Cardiac muscle cell (in vitro differentiated cells and primary cell): ENCODE measurements at regions not wholly inside any gene's neighbourhood (a gene's known extent, or its start where the extent isn't known, plus 50 kb on each side); places are given as distances from the start of the nearest gene placed in this dataset.
"Not testable (repeated sequence)": the region's sequence is repeated elsewhere in the genome, so short reads cannot be mapped to it uniquely, and the experiment has no call there.

ENCODE experiments used
- DNase-seq, 2 donors: peaks; one replicate each; pipeline versions ENCODE4 v3.0.0 to v3.0.0-alpha.2; 2010 to 2017; ENCODE audit warnings: low read depth in 1 of 2, low spot score in 1 of 2
- H3K27ac ChIP-seq: fragments of 200-600 bp; sonication (generic); 2 replicates; pipeline ENCODE4 v1.5.1; 2016
- H3K27me3 ChIP-seq: fragments of 200-600 bp; sonication (generic); 2 replicates; pipeline ENCODE4 v1.6.0; 2016; ENCODE audit warnings: control low read depth
- H3K36me3 ChIP-seq: fragments of 200-600 bp; sonication (generic); 2 replicates; pipeline ENCODE4 v1.5.1; 2016; ENCODE audit warnings: control low read depth
- H3K4me1 ChIP-seq: fragments of 200-600 bp; sonication (generic); 2 replicates; pipeline ENCODE4 v1.8.1; 2017; ENCODE audit warnings: low read depth, mild to moderate bottlenecking, mixed run types
- H3K4me3 ChIP-seq: fragments of 200-600 bp; sonication (generic); 2 replicates; pipeline ENCODE4 v1.5.1; 2016; ENCODE audit warnings: mild to moderate bottlenecking
- H3K9me3 ChIP-seq: fragments of 200-600 bp; sonication (generic); 2 replicates; pipeline ENCODE4 v1.5.1; 2017; ENCODE audit warnings: low read depth, mild to moderate bottlenecking, control low read depth
- TF ChIP-seq, protein P1 (sequence below): IDR thresholded peaks from 2 replicates; pipeline ENCODE4 v1.5.1; 2012; ENCODE audit warnings: low read depth, mild to moderate bottlenecking, low read length

DNA sequence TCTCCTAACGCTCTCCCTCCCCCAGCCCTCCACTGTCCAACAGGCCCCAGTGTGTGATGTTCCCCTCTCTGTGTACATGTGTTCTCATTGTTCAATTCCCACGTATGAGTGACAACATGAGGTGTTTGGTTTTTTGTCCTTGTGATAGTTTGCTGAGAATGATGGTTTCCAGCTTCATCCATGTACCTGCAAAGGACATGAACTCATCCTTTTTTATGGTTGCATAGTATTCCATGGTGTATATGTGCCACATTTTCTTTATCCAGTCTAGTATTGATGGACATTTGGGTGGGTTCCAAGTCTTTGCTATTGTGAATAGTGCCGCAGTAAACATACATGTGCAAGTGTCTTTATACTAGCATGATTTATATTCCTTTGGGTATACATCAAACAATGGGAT, 347.4 kb downstream of the MAGEE1 start:
- not testable (repeated sequence) for H3K4me1 ChIP-seq, H3K36me3 ChIP-seq, H3K4me3 ChIP-seq, H3K27ac ChIP-seq, H3K27me3 ChIP-seq, H3K9me3 ChIP-seq, DNase-seq

DNA sequence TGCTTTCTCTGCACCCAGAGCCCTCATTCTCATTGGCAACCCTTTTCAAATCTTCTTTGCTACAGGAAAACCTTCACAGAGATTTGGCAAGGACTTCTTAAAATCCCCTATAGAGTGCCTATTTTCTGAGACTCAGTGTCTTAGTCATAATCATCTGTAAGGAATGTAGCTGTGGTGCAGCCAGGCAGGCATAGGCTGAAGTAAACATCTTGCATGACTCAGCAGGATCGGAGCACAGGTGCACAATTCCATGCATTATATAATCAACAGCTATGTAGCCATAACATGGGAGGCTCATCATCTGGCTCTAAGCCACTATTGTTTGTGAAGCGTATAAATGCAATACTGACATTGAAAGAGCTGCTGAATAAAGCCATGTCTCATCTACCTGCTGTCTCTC, 368.8 kb downstream of the MAGEE1 start:
- Histone ChIP-seq H3K36me3 (no peaks in the 10 kb centered on the region), H3K4me3 (no peak overlapping the region), H3K9me3 (no peaks in the 10 kb centered on the region), H3K27ac (no peak overlapping the region), H3K4me1 (no peaks in the 10 kb centered on the region), H3K27me3 (no peaks in the 10 kb centered on the region)
- DNase-seq: no peak
- TF ChIP-seq, protein P1, sequence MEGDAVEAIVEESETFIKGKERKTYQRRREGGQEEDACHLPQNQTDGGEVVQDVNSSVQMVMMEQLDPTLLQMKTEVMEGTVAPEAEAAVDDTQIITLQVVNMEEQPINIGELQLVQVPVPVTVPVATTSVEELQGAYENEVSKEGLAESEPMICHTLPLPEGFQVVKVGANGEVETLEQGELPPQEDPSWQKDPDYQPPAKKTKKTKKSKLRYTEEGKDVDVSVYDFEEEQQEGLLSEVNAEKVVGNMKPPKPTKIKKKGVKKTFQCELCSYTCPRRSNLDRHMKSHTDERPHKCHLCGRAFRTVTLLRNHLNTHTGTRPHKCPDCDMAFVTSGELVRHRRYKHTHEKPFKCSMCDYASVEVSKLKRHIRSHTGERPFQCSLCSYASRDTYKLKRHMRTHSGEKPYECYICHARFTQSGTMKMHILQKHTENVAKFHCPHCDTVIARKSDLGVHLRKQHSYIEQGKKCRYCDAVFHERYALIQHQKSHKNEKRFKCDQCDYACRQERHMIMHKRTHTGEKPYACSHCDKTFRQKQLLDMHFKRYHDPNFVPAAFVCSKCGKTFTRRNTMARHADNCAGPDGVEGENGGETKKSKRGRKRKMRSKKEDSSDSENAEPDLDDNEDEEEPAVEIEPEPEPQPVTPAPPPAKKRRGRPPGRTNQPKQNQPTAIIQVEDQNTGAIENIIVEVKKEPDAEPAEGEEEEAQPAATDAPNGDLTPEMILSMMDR: no peak

DNA sequence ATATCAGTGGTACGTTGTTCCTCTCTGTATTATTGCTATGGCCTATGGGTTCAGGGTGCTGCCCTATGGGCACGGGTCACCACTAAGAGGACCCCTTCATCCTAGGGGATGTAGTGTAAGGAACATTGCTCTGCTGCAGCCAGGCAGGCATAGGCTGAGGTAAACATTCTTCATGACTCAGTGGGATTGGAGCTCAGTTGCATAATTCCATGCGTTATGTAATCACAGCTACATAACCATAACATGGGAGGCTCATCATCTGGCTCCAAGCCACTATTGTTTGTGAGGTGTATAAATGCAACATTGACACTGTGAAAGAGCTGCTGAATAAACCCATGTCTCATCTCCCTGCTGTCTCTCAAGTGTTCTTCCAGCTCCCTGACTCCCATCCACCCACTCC, 375.2 kb downstream of the MAGEE1 start:
- H3K4me3 ChIP-seq: no peak overlapping the region
- H3K27me3 ChIP-seq: no peaks in the 10 kb centered on the region
- no peak for DNase-seq
- no peaks in the 10 kb centered on the region for H3K36me3 ChIP-seq
- H3K9me3 ChIP-seq: no peaks in the 10 kb centered on the region
- TF ChIP-seq, protein P1: no peak
- H3K27ac ChIP-seq: no peak overlapping the region
- no peaks in the 10 kb centered on the region for H3K4me1 ChIP-seq

DNA sequence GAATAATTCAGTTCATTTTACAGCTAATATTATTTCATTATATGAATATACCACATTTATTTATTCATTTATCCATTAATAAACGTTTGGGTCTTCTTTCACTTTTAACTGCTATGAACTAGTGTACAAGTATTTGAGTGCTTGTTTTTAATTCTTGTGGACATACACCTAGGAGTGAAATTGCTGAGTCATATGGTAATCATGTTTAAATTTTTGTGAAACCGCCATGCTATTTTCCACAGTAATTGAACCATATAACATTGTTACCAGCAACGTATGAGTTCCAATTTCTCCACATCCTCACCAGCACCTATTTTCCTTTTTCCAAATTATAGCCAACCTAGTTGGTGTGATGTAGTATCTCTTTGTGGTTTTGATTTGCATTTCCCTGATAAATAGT, 388.2 kb downstream of the MAGEE1 start:
- Histone ChIP-seq H3K27me3 (no peaks in the 10 kb centered on the region), H3K4me1 (no peaks in the 10 kb centered on the region), H3K36me3 (no peaks in the 10 kb centered on the region), H3K27ac (no peak overlapping the region), H3K4me3 (no peak overlapping the region), H3K9me3 (peaks cover 3% of the 10 kb centered on the region)
- TF ChIP-seq, protein P1: no peak
- DNase-seq: no peak

DNA sequence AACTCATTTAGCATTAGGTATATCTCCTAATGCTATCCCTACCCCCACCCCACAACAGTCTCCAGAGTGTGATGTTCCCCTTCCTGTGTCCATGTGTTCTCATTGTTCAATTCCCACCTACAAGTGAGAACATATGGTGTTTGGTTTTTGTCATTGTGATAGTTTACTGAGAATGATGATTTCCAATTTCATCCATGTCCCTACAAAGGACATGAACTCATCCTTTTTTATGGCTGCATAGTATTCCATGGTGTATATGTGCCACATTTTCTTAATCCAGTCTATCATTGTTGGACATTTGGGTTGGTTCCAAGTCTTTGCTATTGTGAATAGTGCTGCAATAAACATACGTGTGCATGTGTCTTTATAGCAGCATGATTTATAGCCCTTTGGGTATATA, 389.8 kb downstream of the MAGEE1 start:
- H3K36me3 ChIP-seq, H3K4me3 ChIP-seq, H3K27ac ChIP-seq, H3K27me3 ChIP-seq, H3K4me1 ChIP-seq, H3K9me3 ChIP-seq, DNase-seq: not testable (repeated sequence)

DNA sequence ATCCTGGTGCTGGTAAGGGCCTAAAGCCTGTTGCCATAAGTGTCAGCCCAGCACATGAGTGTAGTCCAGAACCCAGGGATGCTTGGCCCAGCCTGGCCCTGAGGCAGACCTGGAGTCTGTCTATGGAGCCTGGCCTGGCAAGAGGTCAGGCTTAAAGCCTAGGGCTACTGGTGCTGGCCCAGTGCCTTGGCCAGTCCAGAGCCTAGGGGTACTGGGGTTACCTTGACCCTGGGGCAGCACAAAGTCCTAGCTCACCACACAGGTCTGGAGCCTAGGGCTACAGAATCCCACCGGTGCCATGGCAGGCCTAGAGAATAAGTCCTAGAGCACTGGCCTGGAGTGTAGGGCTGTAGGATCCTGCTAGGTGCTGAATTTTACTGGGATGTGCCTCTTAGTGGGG, 393.8 kb downstream of the MAGEE1 start:
- no peaks in the 10 kb centered on the region for H3K36me3 ChIP-seq
- no peak overlapping the region for H3K27ac ChIP-seq
- no peak overlapping the region for H3K4me3 ChIP-seq
- peaks cover 3% of the 10 kb centered on the region for H3K9me3 ChIP-seq
- DNase-seq: no peak
- no peaks in the 10 kb centered on the region for H3K4me1 ChIP-seq
- TF ChIP-seq, protein P1: no peak
- no peaks in the 10 kb centered on the region for H3K27me3 ChIP-seq

DNA sequence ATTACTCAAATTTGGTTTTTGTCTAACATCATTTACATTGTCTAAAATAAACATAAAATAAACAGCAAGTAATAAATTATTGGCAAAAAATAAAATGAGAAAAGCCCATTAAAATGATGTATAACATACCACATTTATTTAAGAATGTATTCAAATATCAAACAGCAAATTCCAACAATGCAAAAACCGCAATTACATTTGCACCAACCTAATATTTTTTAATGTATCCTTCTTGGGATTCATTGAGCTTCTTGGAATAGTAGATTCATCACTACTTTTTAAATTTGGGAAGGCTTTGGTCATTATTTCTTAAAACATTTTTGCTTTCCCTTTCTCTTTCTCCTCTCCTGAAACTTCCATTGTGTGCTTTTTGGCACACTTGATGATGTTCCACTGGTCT, 400.2 kb downstream of the MAGEE1 start:
- DNase-seq: no peak
- Histone ChIP-seq H3K36me3 (no peaks in the 10 kb centered on the region), H3K4me1 (no peaks in the 10 kb centered on the region), H3K4me3 (no peak overlapping the region), H3K27me3 (no peaks in the 10 kb centered on the region), H3K27ac (no peak overlapping the region), H3K9me3 (no peaks in the 10 kb centered on the region)
- TF ChIP-seq, protein P1: no peak

DNA sequence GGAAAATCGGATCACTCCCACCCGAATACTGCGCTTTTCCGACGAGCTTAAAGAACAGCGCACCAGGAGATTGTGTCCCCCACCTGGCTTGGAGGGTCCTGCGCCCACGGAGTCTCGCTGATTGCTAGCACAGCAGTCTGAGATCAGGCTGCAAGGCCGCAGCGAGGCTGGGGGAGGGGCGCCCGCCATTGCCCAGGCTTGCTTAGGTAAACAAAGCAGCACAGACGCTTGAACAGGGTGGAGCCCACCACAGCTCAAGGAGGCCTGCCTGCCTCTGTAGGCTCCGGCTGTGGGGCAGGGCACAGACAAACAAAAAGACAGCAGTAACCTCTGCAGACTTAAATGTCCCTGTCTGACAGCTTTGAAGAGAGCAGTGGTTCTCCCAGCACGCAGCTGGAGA, 413.4 kb downstream of the MAGEE1 start:
- not testable (repeated sequence) for H3K4me3 ChIP-seq, H3K27ac ChIP-seq, DNase-seq, H3K4me1 ChIP-seq, H3K9me3 ChIP-seq, H3K27me3 ChIP-seq, H3K36me3 ChIP-seq
